Parathyroid adenoma (tissue), 2 donors: ENCODE measurements at regions not wholly inside any gene's neighbourhood (a gene's known extent, or its start where the extent isn't known, plus 50 kb on each side); places are given as distances from the start of the nearest gene placed in this dataset.

Source experiments
- H2AFZ ChIP-seq: fragments of 300-600 bp; sonication (generic); one replicate; pipeline ENCODE4 v1.7.0; 2017; ENCODE audit warnings: antibody characterized with exemption, mild to moderate bottlenecking
- H3K27ac ChIP-seq: fragments of 300-600 bp; sonication (generic); one replicate; pipeline ENCODE4 v1.7.0; 2017
- H3K27me3 ChIP-seq: fragments of 300-600 bp; sonication (generic); one replicate; pipeline ENCODE4 v1.7.0; 2017; ENCODE audit warnings: low read length; ENCODE audit not compliant: control insufficient read depth, insufficient read depth
- H3K36me3 ChIP-seq: fragments of 300-600 bp; sonication (generic); one replicate; pipeline ENCODE4 v1.7.0; 2017; ENCODE audit warnings: low read length; ENCODE audit not compliant: control insufficient read depth, insufficient read depth
- H3K4me1 ChIP-seq: fragments of 300-600 bp; sonication (generic); one replicate; pipeline ENCODE4 v1.7.0; 2017; ENCODE audit warnings: control low read depth
- H3K4me2 ChIP-seq: fragments of 300-600 bp; sonication (generic); one replicate; pipeline ENCODE4 v1.7.0; 2017; ENCODE audit warnings: low read length
- H3K4me3 ChIP-seq: fragments of 300-600 bp; sonication (generic); one replicate; pipeline ENCODE4 v1.7.0; 2017; ENCODE audit warnings: low read depth, low read length
- H3K79me2 ChIP-seq: fragments of 300-600 bp; sonication (generic); one replicate; pipeline ENCODE4 v1.7.0; 2017; ENCODE audit warnings: control low read depth
- H3K9ac ChIP-seq: fragments of 300-600 bp; sonication (generic); one replicate; pipeline ENCODE4 v1.7.0; 2017; ENCODE audit warnings: mild to moderate bottlenecking
- H3K9me3 ChIP-seq: fragments of 300-600 bp; sonication (generic); one replicate; pipeline ENCODE4 v1.7.0; 2017; ENCODE audit warnings: low read length; ENCODE audit not compliant: control insufficient read depth
- TF ChIP-seq, protein P1 (sequence below): fragments of 300-600 bp; sonication (generic); IDR thresholded peaks from one replicate; pipeline ENCODE4 v1.7.0; 2017; ENCODE audit warnings: antibody characterized with exemption, mild to moderate bottlenecking
- donor health status: primary hyperparathyroidism.

DNA sequence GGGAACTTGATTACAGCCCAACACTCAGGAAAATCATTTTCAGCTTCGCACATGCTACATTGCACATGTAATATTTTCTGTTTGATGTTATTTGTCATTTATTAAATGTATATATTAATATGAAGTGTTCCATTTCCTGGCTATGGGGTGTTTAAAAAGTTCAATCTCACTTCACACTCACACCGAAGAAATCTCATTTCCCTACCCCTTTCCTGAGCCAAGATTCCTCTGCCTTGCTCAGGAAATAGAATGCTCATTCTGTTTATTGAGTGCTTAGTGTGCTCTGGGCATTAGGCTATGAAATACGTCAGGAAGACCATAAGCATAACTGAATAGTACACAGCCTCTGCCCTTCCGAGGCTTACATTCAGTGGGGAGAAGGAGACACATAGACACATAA is 331.9 kb upstream of the TSHZ3 start:
- TF ChIP-seq, protein P1, sequence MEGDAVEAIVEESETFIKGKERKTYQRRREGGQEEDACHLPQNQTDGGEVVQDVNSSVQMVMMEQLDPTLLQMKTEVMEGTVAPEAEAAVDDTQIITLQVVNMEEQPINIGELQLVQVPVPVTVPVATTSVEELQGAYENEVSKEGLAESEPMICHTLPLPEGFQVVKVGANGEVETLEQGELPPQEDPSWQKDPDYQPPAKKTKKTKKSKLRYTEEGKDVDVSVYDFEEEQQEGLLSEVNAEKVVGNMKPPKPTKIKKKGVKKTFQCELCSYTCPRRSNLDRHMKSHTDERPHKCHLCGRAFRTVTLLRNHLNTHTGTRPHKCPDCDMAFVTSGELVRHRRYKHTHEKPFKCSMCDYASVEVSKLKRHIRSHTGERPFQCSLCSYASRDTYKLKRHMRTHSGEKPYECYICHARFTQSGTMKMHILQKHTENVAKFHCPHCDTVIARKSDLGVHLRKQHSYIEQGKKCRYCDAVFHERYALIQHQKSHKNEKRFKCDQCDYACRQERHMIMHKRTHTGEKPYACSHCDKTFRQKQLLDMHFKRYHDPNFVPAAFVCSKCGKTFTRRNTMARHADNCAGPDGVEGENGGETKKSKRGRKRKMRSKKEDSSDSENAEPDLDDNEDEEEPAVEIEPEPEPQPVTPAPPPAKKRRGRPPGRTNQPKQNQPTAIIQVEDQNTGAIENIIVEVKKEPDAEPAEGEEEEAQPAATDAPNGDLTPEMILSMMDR = no peak
- Histone ChIP-seq H3K27ac (no peak overlapping the region), H2AFZ (no peak overlapping the region), H3K79me2 (no peaks in the 10 kb centered on the region), H3K9me3 (no peaks in the 10 kb centered on the region), H3K4me2 (no peak overlapping the region), H3K36me3 (no peaks in the 10 kb centered on the region), H3K4me3 (no peak overlapping the region), H3K9ac (no peak overlapping the region), H3K4me1 (no peaks in the 10 kb centered on the region), H3K27me3 (no peaks in the 10 kb centered on the region)

- no peaks in the 10 kb centered on the region for H3K36me3 ChIP-seq
- H3K9me3 ChIP-seq = no peaks in the 10 kb centered on the region
- H3K4me3 ChIP-seq = no peak overlapping the region
- no peak overlapping the region for H3K27ac ChIP-seq
- H3K27me3 ChIP-seq = no peaks in the 10 kb centered on the region
- H3K9ac ChIP-seq = no peak overlapping the region
- H2AFZ ChIP-seq = no peak overlapping the region
- TF ChIP-seq, protein P1 = no peak
- H3K79me2 ChIP-seq = no peaks in the 10 kb centered on the region
- H3K4me1 ChIP-seq = no peaks in the 10 kb centered on the region
- no peak overlapping the region for H3K4me2 ChIP-seq
Observed at GRCh38 chr19:31693131-31693932, 344.1 kb upstream of the TSHZ3 start.

DNA sequence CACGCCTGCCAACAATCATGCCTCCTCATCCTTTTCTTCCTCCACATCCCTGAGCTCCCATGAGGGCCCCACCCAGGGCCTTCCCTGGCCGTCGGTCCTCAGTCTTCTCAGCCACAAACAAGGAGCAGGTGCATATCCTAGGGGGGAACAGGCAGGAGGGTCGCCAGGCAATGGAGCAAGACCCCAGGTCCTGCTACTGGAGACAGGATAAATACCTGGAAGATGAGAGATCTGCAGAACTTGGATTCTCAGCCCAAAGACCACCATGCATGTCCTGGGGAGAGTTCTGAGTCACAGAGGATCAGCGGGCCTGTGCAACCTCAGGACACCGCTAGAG is 344.7 kb upstream of the TSHZ3 start:
- Histone ChIP-seq H3K79me2 (no peaks in the 10 kb centered on the region), H3K27ac (no peak overlapping the region), H3K9ac (no peak overlapping the region), H3K9me3 (no peaks in the 10 kb centered on the region), H2AFZ (no peak overlapping the region), H3K36me3 (no peaks in the 10 kb centered on the region), H3K4me3 (no peak overlapping the region), H3K4me1 (no peaks in the 10 kb centered on the region), H3K27me3 (no peaks in the 10 kb centered on the region), H3K4me2 (no peak overlapping the region)
- TF ChIP-seq, protein P1 = no peak

- Histone ChIP-seq H3K27me3 (no peaks in the 10 kb centered on the region), H3K9me3 (no peaks in the 10 kb centered on the region), H2AFZ (no peak overlapping the region), H3K4me1 (no peaks in the 10 kb centered on the region), H3K27ac (no peak overlapping the region), H3K9ac (no peak overlapping the region), H3K36me3 (no peaks in the 10 kb centered on the region), H3K79me2 (no peaks in the 10 kb centered on the region), H3K4me3 (no peak overlapping the region), H3K4me2 (no peak overlapping the region)
- TF ChIP-seq, protein P1 = no peak
Observed at GRCh38 chr19:31694761-31695160, 345.5 kb upstream of the TSHZ3 start.

DNA sequence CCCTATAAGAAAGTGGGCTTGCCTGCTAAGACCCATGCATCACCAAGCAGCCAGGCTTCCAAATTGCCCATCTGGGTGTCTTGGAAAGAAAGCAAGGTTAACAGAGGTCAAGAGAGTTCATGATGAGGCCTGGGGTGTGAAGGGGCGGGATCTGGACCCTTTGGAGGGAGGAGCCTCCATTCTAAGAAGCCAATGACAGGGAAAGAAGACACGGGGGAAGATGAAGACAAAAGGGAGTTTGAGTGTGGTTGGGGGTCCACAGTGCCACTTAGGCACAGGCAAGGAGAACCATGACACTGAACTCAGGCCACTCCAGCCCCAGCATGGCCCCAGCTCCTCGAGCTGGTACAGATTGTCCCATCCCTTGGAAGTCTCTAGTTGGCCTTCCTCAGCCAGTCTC is 350.2 kb upstream of the TSHZ3 start:
- no peaks in the 10 kb centered on the region for H3K9me3 ChIP-seq
- H3K27me3 ChIP-seq = no peaks in the 10 kb centered on the region
- H3K4me2 ChIP-seq = no peak overlapping the region
- no peaks in the 10 kb centered on the region for H3K4me1 ChIP-seq
- no peak overlapping the region for H3K4me3 ChIP-seq
- H2AFZ ChIP-seq = no peak overlapping the region
- no peaks in the 10 kb centered on the region for H3K79me2 ChIP-seq
- H3K27ac ChIP-seq = no peak overlapping the region
- no peaks in the 10 kb centered on the region for H3K36me3 ChIP-seq
- no peak overlapping the region for H3K9ac ChIP-seq
- TF ChIP-seq, protein P1 = no peak
